Stimulated activated CD8-positive, alpha-beta memory T cell treated with anti-CD3 and anti-CD28 coated beads, Interleukin-15, amount 100 ng/mL, for 48 hours (primary cell): ENCODE measurements at regions not wholly inside any gene's neighbourhood (a gene's known extent, or its start where the extent isn't known, plus 50 kb on each side); places are given as distances from the start of the nearest gene placed in this dataset.
"Not testable (repeated sequence)": the region's sequence is repeated elsewhere in the genome, so short reads cannot be mapped to it uniquely, and the experiment has no call there.

Source experiments
- DNase-seq, 2 donors: peaks; one replicate each; pipeline ENCODE4 v3.0.0-alpha.2; 2020; ENCODE audit warnings: low read depth in 2 of 2

DNA sequence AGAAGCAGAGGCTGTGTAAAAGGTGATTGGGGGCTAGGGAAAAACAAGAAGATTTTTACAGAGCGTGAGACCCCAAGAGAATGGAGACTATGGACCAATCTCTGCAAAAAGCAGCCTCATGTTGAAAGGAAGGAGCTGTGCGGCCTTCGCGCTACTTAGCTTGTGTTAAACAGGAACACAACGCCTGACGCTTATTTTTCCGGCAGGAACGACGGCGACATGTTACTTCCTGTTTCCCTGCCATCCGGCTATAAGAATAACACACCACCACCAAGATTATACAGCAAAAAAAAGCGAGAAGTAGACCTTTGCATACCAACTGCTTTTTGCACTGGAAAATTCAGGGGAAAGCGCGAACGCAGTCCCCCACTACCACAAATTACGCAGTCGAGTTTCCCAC is 272.7 kb downstream of the FAM72C start:
- no peak for DNase-seq

DNA sequence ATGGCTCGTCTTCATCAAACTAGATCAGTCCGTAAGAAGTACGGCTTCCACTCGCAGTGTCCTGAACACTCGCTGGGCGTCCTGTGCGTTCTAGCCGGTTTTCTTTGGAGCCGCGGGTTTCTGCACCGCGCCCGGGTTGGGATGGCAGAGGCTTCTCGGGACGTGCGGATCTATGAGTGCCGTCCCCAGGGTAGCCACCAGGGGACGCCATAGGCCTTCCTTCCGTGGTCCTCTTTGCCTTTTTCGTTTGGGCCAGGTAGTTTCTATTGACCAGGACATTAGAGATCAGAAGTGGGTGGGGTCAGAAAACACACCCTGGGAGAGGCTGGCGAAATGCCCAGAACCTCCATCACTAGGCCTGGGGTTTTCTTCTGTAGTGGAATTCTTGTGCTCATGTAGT is 273.8 kb downstream of the FAM72C start:
- DNase-seq = peak in 1 of 2 donors; percentile 5

DNA sequence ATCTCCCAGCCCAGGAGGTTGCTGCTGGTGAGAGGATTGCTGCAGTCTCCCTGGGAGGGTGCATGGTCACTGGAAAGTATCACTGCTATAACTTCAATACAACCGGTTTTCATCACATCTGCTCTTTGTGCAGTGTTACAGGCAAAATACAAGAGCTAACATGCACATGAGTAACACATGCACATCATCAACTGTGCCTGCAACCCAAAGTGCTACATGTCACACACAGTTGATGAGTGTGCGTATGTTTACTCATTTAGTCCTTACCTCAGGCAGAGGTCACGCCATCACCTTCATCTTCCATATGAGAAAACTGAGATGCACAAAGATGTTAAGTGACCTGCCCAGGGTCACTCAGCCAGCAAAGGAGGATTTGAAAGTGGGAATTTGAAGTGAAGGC is 277.7 kb downstream of the FAM72C start:
- DNase-seq = no peak

DNA sequence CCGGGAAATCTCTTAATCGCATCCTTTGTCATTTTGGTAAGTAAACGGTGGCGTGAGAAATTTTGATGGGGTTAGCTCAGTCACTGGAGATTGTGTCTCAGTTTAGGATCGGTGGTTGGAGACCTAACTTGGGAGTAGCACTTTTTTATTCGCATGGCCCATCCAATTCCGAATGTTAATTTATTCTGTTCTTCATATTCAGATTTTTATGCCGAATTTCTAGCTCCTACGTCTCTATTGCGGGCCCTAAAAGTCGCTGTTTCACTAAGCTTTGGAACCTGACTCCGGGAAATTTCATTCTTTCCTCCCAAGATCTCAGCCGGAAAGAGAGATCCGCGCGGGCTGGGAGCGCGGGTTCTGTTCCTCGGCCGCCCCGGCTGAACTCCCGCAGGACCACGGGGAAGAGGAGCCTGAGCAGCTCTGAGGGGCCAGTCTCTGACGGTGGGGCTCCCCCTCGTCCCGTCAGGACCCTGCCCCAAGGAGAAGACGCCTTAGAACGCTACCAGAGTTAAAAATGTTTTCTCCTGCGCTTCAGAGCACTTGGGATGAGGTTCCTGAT is 279.7 kb downstream of the FAM72C start:
- DNase-seq = no peak

DNA sequence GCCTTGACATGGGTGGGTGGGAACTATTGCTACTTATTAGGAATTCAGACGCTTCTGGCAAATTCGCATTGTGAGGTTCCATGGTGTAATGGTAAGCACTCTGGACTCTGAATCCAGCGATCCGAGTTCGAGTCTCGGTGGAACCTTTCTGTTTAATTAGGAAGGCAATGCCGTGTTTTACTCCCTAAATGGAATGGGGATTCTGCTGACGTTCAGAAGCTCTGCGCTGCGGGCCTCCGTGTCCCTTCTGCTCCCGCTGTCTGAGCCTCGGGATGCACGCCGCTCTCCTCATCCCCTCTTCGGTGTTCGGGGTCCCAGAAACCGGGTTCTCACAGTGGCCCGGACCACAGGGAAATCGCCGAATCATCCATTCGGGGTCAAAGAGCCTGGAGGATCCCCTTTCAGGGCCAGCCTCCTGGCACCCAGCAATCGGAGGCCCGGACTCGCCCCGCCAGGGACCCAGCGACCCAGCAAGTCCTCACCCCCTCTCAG is 280.3 kb downstream of the FAM72C start:
- DNase-seq = no peak

DNA sequence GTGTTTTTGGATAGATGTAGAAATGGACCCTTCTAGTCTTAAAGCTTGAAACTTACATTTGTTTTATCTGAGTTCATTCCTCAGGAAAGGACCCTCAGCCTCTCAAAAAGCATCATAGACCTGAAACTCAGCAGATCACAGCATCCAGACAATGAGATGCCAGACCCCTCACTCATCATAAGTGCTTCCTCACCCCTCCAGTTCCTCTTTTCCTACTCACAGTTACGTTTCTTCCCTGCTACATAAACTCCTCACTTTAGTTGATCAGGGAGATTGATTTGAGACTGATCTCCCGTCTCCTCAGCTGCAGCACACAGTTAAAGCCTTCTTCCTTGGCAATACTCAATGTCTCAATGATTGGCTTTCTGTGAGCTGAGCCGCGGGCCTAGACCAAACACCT is 282.0 kb downstream of the FAM72C start:
- DNase-seq = no peak

DNA sequence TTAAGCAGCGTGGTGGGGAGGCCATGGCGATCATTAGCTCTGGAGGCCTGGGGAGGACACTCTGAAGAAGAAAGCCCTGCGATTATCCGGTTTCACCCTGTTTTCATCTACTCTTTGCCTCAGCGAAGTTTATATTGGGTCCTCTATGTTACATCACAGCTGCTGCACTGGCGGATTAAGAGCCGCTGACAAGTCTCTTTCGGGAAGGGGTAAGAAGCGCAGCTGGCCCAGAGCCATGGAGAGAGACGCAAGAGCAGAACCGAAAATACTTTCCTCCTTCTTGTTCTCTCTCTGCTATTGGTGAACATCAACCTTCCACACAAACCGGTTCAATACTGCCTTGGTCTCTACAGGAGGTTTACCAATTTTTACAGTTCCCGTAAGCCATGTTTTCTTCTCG is 291.5 kb downstream of the FAM72C start:
- no peak for DNase-seq

DNA sequence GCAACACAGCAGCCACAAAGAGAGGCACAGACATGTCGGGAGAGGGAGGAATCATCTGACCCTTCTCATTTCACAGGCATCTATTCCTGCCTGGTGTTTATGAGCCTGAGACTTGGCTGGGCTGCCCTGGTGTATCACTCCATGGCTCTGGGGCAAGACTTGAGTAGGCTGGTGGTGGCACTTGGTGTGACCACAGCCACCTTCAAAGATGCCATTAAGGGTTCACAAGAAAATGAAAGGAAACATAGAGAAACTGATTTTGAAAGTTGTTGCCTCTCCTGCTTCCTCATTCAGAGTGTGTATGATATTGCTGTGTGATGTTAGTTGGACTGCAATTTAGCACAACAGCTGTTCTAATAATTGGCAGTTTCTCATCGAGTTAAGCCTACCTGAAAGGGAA is 298.8 kb downstream of the FAM72C start:
- no peak for DNase-seq

DNA sequence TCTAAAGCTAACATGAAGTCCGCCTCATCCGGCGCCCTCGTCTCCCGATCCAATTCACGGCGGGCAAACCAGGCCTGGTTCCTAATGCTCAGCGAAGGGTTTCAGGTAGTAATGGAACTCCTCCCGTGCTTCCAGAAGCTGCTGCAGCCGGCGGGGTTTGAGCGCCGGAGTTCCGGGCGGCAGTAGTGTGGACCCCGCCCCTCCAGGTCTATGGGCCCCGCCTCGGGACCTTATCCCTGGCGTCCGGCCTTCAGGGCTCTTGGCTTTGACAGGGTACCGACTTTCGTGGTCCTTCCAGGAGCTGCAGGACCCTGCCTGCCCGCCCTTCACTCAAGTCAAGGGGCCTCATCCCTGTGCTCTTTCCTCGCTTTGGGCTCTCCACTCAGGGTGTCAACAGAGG is 304.1 kb downstream of the FAM72C start:
- DNase-seq = no peak

DNA sequence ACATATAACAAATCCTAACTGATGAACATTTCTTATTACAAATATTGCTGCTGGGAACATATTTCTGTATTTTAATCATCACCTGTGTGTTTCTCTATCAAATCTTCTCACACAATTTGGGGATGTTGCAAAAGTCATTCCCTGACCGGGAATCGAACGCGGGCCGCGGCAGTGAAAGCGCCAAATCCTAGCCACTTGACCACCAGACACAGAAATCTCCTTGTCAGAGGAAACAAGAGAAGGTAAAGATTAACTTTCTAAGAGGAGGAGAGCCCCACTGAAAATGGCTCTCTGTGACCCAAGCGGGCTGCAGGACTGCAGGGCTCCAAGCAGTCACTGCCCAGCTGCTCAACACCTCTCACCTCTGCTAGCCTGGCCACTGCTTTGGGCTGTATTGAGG is 304.9 kb downstream of the FAM72C start:
- no peak for DNase-seq

DNA sequence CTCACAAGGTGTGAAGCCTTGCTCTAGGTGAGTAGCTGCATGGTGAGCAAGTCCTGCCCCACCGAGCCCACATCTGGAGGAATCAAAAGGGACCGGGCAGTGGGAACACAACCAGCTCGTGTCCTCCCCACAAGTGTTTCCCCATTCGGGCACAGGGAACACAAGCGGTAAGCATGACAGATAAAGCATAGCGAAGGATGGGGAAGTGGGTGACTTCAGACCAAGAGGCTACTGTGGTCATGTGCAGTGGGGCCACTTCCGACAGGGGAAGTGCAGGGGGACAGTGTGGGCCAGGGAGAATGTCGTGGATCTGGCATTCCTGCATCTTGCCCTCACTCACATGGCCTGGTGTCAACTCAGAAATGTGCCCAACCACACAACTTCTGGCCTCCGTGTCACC is 306.2 kb downstream of the FAM72C start:
- no peak for DNase-seq

DNA sequence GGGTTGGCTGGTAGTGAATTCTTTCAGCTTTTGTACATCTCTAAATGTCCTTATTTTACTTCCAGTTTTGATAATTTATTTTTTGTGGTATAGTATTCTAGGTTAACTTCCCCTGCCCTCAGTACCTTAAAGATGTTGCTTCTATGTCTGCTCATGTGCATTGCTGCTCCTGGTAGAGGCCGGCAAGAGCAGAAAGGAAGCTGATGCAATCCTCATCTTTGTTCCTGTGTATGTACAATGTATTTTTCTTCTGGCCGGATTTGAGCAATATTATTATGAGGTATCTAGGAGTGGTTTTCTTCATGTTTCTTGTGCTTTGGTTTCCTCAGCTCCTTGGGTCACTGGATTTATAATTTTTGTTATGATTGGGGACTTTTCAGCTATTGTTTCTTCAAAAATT is 308.7 kb downstream of the FAM72C start:
- not testable (repeated sequence) for DNase-seq

DNA sequence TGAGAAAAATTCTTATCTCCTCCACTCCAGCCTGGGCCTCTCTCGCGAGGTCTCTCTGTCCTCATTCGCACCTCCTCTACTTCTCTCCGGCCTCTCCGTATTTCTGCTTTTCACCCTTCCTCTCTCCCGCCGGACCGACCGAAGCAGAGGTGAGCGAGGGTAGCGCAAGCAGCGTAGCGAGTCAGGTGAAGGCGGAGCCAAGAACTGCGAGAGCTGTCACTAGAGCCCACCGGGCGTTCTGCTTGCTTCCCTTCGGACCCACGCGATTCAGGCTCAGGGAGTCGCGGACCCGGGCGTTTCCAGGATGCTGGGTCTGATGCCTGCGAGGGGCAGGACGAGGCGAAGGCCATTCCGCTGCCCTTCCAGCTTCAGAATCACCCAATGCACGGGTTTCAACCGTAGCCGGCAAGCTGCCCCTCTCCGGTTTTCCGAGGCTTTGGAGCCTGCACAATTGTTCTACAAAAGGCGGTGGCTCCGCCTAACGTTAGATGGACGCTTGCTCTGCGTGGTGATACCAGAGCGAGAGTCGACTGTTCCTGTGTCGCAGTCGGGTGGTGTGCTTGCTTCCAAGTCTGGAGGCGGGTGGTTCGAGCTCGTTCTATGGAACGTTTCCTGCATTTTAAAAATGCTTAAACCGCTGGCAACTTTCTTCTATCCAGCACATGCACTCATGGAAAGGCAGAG is 310.2 kb downstream of the FAM72C start:
- DNase-seq = no peak

DNA sequence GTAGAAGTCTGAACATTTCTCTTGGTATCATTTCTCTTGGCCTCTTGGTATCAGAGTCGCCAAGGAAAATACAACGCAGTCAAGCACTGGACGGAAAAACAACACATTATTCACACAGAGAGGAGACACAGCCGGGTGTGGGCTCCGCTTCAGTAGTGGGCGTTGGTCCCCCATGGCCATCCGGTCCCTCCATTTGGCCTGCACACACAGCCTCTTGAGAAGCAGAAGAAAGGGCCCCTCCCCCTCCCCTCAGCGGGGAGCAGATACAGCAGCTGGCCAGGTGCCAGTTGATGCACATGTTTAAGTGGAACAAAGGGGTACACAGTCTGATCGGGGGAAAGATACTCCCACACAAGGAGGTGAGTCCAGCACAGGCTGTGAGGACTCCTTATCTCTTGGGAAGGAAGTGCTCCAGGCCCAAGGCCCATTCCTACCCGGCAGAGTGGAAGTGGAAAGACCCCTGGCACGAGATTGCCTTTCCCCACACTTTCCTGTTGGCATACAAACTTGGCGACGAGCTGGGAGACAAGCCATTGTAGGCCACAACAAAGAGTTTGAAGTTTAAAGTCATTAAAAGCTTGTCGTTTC is 311.3 kb downstream of the FAM72C start:
- DNase-seq = no peak

DNA sequence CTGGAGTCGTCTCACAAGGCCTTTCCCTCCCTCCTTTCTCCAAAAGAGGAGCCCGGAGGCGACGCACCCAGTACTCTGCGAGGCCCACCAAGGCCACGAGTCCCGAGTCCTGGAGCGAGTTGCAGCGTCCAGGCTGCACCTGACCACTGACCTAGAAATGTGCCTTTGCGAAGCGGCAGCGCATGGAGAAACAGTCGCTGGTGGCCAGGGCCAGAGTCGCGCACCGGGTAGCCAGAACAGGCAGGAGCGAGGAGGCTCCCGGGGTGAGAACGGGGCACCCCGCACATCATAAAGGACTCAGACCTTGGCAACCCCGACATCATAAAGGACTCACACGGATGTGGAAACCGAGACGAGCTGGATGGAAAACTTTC is 318.4 kb downstream of the FAM72C start:
- DNase-seq = no peak

DNA sequence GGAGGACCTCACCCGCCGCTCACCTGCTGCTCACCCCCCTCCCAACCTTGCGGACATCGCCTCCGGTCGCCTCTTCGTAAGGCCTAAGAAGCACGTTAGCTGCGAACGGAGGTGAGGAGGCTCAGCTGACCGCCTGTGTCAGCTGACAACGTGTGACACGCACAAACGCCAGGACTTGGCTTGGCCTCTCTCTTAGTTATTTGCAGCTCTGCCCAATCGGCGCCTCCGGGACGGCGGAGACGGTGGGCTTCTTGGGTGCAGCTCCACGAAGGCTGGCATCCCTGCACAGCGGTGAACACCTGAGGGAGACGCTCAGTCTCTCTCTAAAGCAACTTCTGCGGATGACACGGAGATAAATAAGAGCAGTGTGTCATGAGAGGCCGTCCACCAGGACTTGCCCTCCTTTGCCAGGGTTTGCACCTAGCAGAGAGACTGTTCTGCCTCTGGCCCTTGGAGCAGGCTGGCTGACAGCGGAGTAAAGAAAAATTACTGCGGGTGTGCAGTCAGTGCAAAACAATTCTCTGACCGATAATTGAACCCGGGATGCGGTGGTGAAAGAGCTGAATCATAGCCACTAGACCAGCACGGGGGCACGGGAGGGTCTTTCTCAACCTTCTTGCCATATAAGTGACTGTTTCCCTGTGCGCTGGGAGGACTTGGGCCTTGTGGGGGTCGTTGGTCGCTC is 318.9 kb downstream of the FAM72C start:
- no peak for DNase-seq

DNA sequence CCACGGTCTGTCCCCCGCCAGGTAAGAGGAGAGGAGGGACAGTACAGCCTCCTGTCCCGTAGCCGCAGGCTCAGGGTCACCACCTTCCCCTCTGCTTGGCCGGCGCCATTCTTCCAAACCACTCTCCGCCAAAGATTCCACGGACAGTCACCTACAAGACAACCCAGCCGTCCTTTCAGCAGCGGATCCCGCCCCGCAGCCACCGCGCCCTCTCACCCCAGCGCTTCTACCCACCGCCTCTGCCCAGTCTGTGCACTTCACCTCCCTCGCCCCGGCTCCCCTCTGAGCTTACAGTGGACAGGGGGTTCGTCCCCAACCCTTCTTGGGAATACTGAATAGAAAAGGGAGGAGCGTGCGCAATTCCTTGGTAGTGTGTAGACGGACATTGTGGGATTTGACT is 319.6 kb downstream of the FAM72C start:
- DNase-seq = no peak

DNA sequence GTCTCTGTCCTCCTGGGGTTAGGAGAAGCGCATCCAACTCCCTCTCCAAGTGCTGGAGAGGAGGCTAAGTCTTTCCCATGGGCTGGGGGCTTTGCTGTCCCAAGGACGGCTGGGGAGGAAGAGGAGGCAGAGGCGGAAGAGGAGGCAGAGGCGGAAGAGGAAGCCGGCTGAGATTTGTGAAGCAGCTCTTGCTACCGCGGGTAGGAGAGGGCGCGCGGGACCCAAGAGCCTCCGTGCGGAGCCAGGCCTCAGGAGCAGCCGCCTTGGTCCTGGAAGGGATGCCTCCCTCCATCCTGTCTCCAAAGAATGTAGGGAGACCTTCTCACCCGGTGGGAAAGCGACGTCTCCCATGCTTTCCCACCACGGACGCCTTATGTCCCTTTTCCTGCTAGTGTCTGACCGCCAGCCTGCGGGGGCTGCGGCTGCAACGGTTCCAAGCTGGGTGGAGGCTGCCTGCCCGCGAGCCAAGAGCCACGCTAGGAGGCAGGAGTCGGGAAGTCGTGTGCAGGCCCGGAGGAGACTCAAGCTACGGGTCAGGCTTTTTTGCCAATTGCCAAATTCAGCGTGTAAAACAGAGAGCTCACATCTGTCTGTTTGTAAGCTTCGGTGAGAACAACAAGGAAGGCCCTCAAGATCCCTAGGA is 320.3 kb downstream of the FAM72C start:
- DNase-seq = no peak

DNA sequence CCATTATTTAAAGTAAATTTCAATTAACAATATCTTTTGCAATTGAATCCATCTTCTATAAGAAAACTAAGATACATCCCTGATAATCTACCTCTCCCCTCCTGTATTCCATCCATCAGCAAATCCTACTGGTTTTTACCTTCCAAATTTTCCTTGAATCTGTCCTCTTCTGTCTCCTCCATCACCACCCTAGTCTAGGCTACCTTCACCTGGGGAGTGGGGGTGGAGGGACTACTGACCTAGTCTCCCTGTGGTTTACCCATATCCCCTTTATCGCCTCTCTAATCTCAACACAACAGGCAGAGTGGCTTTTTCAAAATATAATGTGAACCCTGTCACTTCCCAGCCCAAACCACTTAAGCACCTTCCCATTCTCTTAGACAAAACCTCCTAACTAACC is 327.8 kb downstream of the FAM72C start:
- DNase-seq = not testable (repeated sequence)

DNA sequence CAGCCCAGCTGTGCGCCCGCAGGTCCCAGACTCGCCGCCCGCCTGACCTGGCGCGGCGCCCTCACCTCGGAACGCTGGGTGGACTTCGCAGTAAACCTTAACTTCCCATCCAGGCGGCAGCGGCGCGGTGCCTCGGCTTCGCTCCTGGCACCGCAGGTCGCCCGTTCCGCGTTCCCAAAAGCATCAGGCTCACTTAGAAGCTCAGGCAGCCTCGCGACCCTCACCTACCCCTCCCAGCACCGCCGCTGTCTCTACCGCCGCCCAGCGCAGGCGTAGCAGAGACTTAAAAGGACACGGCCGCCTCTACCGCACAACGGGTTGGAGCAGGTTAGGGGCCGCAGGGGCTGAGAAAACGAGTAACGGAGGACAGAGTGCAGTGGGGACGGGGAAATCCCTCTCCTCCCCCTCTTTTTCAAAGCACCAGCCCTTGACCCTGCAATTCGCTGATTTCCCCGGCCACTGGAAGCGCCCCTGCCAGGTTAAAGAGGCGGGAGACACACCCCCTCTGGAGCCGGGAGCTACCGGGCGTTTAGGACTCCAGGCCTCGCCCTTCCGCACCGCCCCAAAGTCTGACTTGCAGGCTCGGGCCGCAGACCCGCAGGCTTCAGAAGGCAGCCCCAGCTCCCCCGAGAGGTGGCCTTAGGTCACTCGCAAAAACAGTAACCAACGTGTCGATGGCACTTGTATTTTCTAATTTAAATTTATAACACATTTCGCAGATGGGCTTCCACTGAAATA is 328.5 kb downstream of the FAM72C start:
- DNase-seq = no peak

DNA sequence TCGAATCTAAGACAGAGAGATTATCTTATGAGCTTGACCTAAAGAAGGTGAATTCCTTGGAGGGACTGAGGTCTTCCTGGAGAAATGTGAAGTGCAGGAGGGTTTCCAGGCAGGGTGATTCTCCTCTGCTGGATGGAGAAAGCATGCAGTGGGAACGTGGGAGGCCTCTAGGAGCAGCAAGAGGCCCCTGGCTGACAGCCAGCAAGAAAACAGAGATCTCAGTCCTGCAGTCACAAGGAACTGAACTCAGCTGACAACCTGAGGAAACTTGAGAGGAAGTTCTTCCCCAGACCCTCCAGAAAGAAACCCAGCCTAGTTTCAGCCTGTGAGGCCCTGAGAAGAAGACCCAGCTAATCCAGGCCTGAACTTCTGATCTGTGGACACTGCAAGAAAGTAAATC is 345.9 kb downstream of the FAM72C start:
- no peak for DNase-seq

DNA sequence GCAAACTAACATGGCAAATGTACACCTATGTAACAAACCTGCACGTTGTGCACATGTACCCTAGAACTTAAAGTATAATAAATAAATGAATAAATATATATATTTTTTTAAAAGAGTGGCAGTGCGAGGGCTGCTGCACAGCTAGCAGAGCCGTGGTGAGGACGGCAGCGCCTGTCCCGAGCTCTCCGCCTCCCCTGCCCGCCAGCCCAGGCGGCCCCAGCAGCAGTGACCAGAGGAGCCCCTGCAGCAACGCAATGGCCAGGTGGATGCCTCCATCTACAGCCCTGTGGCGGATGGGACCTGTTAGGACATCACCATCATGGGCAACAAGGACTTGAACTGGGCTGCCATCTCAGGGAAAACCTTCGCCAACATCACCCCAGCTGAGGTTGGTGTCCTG is 351.9 kb downstream of the FAM72C start:
- no peak for DNase-seq
